HEK293 (cell line): ENCODE measurements at regions not wholly inside any gene's neighbourhood (a gene's known extent, or its start where the extent isn't known, plus 50 kb on each side); places are given as distances from the start of the nearest gene placed in this dataset.

Experiments used
- CTCF ChIA-PET: fragments of 350-600 bp; formaldehyde crosslinking; extraction: SDS; loops from one replicate; lab custom pipeline; 2021; ENCODE audit warnings: antibody characterized with exemption; lab: Yijun Ruan, JAX
- POLR2A ChIA-PET: fragments of 300-600 bp; formaldehyde crosslinking; extraction: SDS; loops from one replicate; lab custom pipeline; 2020; ENCODE audit warnings: antibody characterized with exemption, inconsistent platforms; lab: Yijun Ruan, JAX
- H3K27ac ChIP-seq: fragments of 200-500 bp; sonication (Bioruptor generic); 2 replicates; pipeline ENCODE4 v1.5.1; 2014; ENCODE audit warnings: low read depth, low read length, control low read depth, inconsistent platforms; ENCODE audit errors: extremely low read depth
- H3K36me3 ChIP-seq, 2 experiments: fragments of 200-500 bp in 1 of 2; sonication (Bioruptor generic) in 1 of 2; 1 replicate in 1 of 2; 2 replicates in 1 of 2; pipeline ENCODE4 v1.5.1; 2014 to 2017; ENCODE audit warnings: inconsistent platforms in 2 of 2, low read length in 2 of 2; ENCODE audit not compliant: control insufficient read depth in 2 of 2, insufficient read depth in 1 of 2
- H3K4me1 ChIP-seq: fragments of 200-500 bp; sonication (Bioruptor generic); 2 replicates; pipeline ENCODE4 v1.5.1; 2014; ENCODE audit warnings: mild to moderate bottlenecking, low read length, inconsistent platforms; ENCODE audit not compliant: control insufficient read depth, insufficient read depth
- H3K4me3 ChIP-seq: 2 replicates; pipeline ENCODE4 v1.5.1; 2011; ENCODE audit warnings: low read depth, mild to moderate bottlenecking, control low read depth, low read length, moderate library complexity
- H3K9me3 ChIP-seq: fragments of 200-500 bp; sonication (Bioruptor generic); 2 replicates; pipeline ENCODE4 v1.5.1; 2014; ENCODE audit warnings: low read depth, low read length, inconsistent platforms; ENCODE audit not compliant: control insufficient read depth, insufficient read depth
- OSR2 ChIP-seq: fragments of 450-650 bp; formaldehyde crosslinking; IDR thresholded peaks from 2 replicates; pipeline ENCODE4 v1.5.1; 2016; ENCODE audit warnings: missing biosample characterization, missing genetic modification characterization
- ZFP3 ChIP-seq: fragments of 450-650 bp; formaldehyde crosslinking; IDR thresholded peaks from 2 replicates; pipeline ENCODE4 v1.5.1; 2016; ENCODE audit warnings: low read depth, missing biosample characterization, missing genetic modification characterization
- ZNF175 ChIP-seq: fragments of 450-650 bp; formaldehyde crosslinking; IDR thresholded peaks from 2 replicates; pipeline ENCODE4 v1.5.1; 2016; ENCODE audit warnings: missing biosample characterization, missing genetic modification characterization
- ZNF24 ChIP-seq: fragments of 450-650 bp; formaldehyde crosslinking; IDR thresholded peaks from 2 replicates; pipeline ENCODE4 v1.5.1; 2016; ENCODE audit warnings: missing biosample characterization, missing genetic modification characterization
- ZNF274 ChIP-seq, 2 experiments: fragments of 200-500 bp in 1 of 2; fragments of 450-650 bp in 1 of 2; sonication (Bioruptor generic) in 1 of 2; formaldehyde crosslinking in 1 of 2; IDR thresholded peaks; 2 replicates each; pipeline versions ENCODE4 v1.5.1 to v1.6.1; 2014 to 2016; ENCODE audit warnings: borderline replicate concordance in 1 of 2, inconsistent platforms in 1 of 2, low read length in 1 of 2, missing biosample characterization in 1 of 2, missing genetic modification characterization in 1 of 2
- ZNF416 ChIP-seq: fragments of 450-650 bp; formaldehyde crosslinking; IDR thresholded peaks from 2 replicates; pipeline ENCODE4 v1.5.1; 2016; ENCODE audit warnings: missing biosample characterization, missing genetic modification characterization
- ZNF433 ChIP-seq: fragments of 450-650 bp; formaldehyde crosslinking; IDR thresholded peaks from 2 replicates; pipeline ENCODE4 v1.5.1; 2016; ENCODE audit warnings: missing biosample characterization, missing genetic modification characterization, low read depth
- ZNF514 ChIP-seq: fragments of 450-650 bp; formaldehyde crosslinking; IDR thresholded peaks from 2 replicates; pipeline ENCODE4 v1.5.1; 2016; ENCODE audit warnings: missing biosample characterization, missing genetic modification characterization
- ZNF529 ChIP-seq: fragments of 450-650 bp; formaldehyde crosslinking; IDR thresholded peaks from 2 replicates; pipeline ENCODE4 v1.5.1; 2017; ENCODE audit warnings: missing genetic modification characterization, missing biosample characterization; ENCODE audit not compliant: insufficient replicate concordance
- ZNF626 ChIP-seq: fragments of 450-650 bp; sonication (Bioruptor Pico); formaldehyde crosslinking; IDR thresholded peaks from 2 replicates; pipeline ENCODE4 v1.5.1; 2018; ENCODE audit warnings: missing biosample characterization, missing genetic modification characterization, inconsistent platforms
- ZNF785 ChIP-seq: fragments of 450-650 bp; formaldehyde crosslinking; IDR thresholded peaks from 2 replicates; pipeline ENCODE4 v1.5.1; 2016; ENCODE audit warnings: missing biosample characterization, missing genetic modification characterization
- TF ChIP-seq, protein P1 (sequence below): fragments of 450-650 bp; formaldehyde crosslinking; IDR thresholded peaks from 2 replicates; pipeline ENCODE4 v1.5.1; 2016; ENCODE audit warnings: missing biosample characterization, missing genetic modification characterization
- TF ChIP-seq, protein P2 (sequence below): fragments of 450-650 bp; formaldehyde crosslinking; IDR thresholded peaks from 2 replicates; pipeline ENCODE4 v1.5.1; 2016; ENCODE audit warnings: missing biosample characterization, missing genetic modification characterization
- TF ChIP-seq, protein P3 (sequence below): fragments of 450-650 bp; formaldehyde crosslinking; IDR thresholded peaks from 2 replicates; pipeline ENCODE4 v1.5.1; 2016; ENCODE audit warnings: missing biosample characterization, missing genetic modification characterization
- TF ChIP-seq, protein P4 (sequence below): fragments of 450-650 bp; formaldehyde crosslinking; IDR thresholded peaks from 2 replicates; pipeline ENCODE4 v1.5.1; 2017; ENCODE audit warnings: missing biosample characterization, missing genetic modification characterization
- TF ChIP-seq, protein P5 (sequence below): fragments of 450-650 bp; formaldehyde crosslinking; IDR thresholded peaks from 2 replicates; pipeline ENCODE4 v1.5.1; 2016; ENCODE audit warnings: missing biosample characterization, missing genetic modification characterization
- TF ChIP-seq, protein P6 (sequence below): fragments of 450-650 bp; formaldehyde crosslinking; IDR thresholded peaks from 2 replicates; pipeline ENCODE4 v1.5.1; 2016; ENCODE audit warnings: missing biosample characterization, missing genetic modification characterization
- TF ChIP-seq, protein P7 (sequence below): fragments of 450-650 bp; formaldehyde crosslinking; IDR thresholded peaks from 2 replicates; pipeline ENCODE4 v1.5.0; 2017; ENCODE audit warnings: missing biosample characterization, missing genetic modification characterization, borderline replicate concordance
- TF ChIP-seq, protein P8 (sequence below): fragments of 450-650 bp; formaldehyde crosslinking; IDR thresholded peaks from 2 replicates; pipeline ENCODE4 v1.5.1; 2016; ENCODE audit warnings: missing biosample characterization, missing genetic modification characterization, low read depth
- TF ChIP-seq, protein P9 (sequence below): fragments of 450-650 bp; formaldehyde crosslinking; IDR thresholded peaks from 2 replicates; pipeline ENCODE4 v1.5.1; 2017; ENCODE audit warnings: missing biosample characterization, mild to moderate bottlenecking, missing genetic modification characterization, moderate library complexity

DNA sequence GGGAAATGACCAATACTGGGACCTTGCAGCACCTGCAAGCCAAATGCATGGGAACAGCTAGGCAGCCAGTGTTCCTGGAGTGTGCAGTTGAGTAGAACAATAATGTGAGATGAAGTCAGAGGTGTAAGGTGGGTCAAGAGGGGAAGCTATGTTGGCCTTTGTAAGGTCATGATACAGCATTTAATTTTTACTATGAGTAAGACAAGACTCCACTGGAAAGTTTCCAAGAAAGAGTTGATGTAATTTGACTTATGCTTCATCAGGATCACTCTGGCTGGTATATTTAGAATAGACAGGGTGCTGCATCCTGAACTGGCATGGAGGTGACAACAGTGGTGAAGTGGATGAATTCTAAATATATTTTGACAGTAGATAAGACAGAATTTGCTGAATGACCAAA is 744.8 kb downstream of the KCTD16 start (continued):
- TF ChIP-seq, protein P1, sequence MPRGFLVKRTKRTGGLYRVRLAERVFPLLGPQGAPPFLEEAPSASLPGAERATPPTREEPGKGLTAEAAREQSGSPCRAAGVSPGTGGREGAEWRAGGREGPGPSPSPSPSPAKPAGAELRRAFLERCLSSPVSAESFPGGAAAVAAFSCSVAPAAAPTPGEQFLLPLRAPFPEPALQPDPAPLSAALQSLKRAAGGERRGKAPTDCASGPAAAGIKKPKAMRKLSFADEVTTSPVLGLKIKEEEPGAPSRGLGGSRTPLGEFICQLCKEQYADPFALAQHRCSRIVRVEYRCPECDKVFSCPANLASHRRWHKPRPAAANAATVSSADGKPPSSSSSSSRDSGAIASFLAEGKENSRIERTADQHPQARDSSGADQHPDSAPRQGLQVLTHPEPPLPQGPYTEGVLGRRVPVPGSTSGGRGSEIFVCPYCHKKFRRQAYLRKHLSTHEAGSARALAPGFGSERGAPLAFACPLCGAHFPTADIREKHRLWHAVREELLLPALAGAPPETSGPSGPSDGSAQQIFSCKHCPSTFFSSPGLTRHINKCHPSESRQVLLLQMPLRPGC (tag by site-specific recombination) = no peak
- TF ChIP-seq, protein P2, sequence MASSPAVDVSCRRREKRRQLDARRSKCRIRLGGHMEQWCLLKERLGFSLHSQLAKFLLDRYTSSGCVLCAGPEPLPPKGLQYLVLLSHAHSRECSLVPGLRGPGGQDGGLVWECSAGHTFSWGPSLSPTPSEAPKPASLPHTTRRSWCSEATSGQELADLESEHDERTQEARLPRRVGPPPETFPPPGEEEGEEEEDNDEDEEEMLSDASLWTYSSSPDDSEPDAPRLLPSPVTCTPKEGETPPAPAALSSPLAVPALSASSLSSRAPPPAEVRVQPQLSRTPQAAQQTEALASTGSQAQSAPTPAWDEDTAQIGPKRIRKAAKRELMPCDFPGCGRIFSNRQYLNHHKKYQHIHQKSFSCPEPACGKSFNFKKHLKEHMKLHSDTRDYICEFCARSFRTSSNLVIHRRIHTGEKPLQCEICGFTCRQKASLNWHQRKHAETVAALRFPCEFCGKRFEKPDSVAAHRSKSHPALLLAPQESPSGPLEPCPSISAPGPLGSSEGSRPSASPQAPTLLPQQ = no peak
- TF ChIP-seq ZNF175 (no peak), ZNF514 (tag by site-specific recombination) (no peak), OSR2 (tag by site-specific recombination) (no peak)

DNA sequence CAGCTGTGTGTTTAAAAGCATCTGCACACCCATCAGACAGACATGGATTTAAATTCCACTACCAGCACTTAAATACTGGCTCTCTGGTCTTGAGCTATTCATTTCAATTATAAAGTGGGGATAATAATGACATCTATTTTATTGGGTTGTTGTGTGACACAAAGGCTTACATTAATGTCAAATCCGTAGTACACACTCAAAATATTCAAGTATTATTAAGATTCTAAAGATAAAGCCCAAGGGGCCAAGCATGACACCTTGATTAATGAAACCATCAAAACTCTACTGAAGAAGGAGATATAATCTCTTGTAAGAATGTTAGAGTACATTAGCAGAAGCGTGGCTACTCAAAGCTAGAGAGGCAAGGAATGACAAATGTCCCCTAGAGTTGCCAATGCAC is 743.0 kb downstream of the KCTD16 start:
- CTCF ChIA-PET = no interaction called here
- H3K36me3 ChIP-seq = no peaks in the 10 kb centered on the region
- no peaks in the 10 kb centered on the region for H3K4me1 ChIP-seq
- no peak overlapping the region for H3K27ac ChIP-seq
- no peaks in the 10 kb centered on the region for H3K9me3 ChIP-seq
- H3K4me3 ChIP-seq = no peak overlapping the region
- POLR2A ChIA-PET = no interaction called here
- TF ChIP-seq, protein P3, sequence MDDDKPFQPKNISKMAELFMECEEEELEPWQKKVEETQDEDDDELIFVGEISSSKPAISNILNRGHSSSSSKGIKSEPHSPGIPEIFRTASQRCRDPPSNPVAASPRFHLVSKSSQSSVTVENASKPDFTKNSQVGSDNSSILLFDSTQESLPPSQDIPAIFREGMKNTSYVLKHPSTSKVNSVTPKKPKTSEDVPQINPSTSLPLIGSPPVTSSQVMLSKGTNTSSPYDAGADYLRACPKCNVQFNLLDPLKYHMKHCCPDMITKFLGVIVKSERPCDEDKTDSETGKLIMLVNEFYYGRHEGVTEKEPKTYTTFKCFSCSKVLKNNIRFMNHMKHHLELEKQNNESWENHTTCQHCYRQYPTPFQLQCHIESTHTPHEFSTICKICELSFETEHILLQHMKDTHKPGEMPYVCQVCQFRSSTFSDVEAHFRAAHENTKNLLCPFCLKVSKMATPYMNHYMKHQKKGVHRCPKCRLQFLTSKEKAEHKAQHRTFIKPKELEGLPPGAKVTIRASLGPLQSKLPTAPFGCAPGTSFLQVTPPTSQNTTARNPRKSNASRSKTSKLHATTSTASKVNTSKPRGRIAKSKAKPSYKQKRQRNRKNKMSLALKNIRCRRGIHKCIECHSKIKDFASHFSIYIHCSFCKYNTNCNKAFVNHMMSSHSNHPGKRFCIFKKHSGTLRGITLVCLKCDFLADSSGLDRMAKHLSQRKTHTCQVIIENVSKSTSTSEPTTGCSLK = no peak
- TF ChIP-seq, protein P4, sequence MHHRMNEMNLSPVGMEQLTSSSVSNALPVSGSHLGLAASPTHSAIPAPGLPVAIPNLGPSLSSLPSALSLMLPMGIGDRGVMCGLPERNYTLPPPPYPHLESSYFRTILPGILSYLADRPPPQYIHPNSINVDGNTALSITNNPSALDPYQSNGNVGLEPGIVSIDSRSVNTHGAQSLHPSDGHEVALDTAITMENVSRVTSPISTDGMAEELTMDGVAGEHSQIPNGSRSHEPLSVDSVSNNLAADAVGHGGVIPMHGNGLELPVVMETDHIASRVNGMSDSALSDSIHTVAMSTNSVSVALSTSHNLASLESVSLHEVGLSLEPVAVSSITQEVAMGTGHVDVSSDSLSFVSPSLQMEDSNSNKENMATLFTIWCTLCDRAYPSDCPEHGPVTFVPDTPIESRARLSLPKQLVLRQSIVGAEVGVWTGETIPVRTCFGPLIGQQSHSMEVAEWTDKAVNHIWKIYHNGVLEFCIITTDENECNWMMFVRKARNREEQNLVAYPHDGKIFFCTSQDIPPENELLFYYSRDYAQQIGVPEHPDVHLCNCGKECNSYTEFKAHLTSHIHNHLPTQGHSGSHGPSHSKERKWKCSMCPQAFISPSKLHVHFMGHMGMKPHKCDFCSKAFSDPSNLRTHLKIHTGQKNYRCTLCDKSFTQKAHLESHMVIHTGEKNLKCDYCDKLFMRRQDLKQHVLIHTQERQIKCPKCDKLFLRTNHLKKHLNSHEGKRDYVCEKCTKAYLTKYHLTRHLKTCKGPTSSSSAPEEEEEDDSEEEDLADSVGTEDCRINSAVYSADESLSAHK (tag by site-specific recombination) = no peak
- TF ChIP-seq, protein P5, sequence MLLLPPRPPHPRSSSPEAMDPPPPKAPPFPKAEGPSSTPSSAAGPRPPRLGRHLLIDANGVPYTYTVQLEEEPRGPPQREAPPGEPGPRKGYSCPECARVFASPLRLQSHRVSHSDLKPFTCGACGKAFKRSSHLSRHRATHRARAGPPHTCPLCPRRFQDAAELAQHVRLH = no peak
- TF ChIP-seq ZNF529 (no peak), ZNF433 (no peak), ZNF274 (IDR thresholded peaks at IDR 0.05; ENCODE audit: low read length) (no peak), ZNF274 (tag by site-specific recombination; IDR thresholded peaks at IDR 0.05; ENCODE audit: borderline replicate concordance) (no peak), ZNF514 (tag by site-specific recombination) (no peak), ZNF24 (no peak), ZNF416 (tag by site-specific recombination) (no peak), ZFP3 (tag by site-specific recombination) (no peak), ZNF626 (tag by site-specific recombination) (no peak), ZNF785 (tag by site-specific recombination) (no peak)
- TF ChIP-seq, protein P6, sequence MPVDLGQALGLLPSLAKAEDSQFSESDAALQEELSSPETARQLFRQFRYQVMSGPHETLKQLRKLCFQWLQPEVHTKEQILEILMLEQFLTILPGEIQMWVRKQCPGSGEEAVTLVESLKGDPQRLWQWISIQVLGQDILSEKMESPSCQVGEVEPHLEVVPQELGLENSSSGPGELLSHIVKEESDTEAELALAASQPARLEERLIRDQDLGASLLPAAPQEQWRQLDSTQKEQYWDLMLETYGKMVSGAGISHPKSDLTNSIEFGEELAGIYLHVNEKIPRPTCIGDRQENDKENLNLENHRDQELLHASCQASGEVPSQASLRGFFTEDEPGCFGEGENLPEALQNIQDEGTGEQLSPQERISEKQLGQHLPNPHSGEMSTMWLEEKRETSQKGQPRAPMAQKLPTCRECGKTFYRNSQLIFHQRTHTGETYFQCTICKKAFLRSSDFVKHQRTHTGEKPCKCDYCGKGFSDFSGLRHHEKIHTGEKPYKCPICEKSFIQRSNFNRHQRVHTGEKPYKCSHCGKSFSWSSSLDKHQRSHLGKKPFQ (tag by site-specific recombination) = no peak
- TF ChIP-seq, protein P7, sequence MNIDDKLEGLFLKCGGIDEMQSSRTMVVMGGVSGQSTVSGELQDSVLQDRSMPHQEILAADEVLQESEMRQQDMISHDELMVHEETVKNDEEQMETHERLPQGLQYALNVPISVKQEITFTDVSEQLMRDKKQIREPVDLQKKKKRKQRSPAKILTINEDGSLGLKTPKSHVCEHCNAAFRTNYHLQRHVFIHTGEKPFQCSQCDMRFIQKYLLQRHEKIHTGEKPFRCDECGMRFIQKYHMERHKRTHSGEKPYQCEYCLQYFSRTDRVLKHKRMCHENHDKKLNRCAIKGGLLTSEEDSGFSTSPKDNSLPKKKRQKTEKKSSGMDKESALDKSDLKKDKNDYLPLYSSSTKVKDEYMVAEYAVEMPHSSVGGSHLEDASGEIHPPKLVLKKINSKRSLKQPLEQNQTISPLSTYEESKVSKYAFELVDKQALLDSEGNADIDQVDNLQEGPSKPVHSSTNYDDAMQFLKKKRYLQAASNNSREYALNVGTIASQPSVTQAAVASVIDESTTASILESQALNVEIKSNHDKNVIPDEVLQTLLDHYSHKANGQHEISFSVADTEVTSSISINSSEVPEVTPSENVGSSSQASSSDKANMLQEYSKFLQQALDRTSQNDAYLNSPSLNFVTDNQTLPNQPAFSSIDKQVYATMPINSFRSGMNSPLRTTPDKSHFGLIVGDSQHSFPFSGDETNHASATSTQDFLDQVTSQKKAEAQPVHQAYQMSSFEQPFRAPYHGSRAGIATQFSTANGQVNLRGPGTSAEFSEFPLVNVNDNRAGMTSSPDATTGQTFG (tag by site-specific recombination) = no peak
- TF ChIP-seq, protein P8, sequence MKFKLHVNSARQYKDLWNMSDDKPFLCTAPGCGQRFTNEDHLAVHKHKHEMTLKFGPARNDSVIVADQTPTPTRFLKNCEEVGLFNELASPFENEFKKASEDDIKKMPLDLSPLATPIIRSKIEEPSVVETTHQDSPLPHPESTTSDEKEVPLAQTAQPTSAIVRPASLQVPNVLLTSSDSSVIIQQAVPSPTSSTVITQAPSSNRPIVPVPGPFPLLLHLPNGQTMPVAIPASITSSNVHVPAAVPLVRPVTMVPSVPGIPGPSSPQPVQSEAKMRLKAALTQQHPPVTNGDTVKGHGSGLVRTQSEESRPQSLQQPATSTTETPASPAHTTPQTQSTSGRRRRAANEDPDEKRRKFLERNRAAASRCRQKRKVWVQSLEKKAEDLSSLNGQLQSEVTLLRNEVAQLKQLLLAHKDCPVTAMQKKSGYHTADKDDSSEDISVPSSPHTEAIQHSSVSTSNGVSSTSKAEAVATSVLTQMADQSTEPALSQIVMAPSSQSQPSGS (tag by site-specific recombination) = no peak
- TF ChIP-seq, protein P9, sequence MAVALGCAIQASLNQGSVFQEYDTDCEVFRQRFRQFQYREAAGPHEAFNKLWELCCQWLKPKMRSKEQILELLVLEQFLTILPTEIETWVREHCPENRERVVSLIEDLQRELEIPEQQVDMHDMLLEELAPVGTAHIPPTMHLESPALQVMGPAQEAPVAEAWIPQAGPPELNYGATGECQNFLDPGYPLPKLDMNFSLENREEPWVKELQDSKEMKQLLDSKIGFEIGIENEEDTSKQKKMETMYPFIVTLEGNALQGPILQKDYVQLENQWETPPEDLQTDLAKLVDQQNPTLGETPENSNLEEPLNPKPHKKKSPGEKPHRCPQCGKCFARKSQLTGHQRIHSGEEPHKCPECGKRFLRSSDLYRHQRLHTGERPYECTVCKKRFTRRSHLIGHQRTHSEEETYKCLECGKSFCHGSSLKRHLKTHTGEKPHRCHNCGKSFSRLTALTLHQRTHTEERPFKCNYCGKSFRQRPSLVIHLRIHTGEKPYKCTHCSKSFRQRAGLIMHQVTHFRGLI (tag by site-specific recombination) = no peak
